B cell (primary cell): ENCODE measurements at regions not wholly inside any gene's neighbourhood (a gene's known extent, or its start where the extent isn't known, plus 50 kb on each side); places are given as distances from the start of the nearest gene placed in this dataset.
"Not testable (repeated sequence)": the region's sequence is repeated elsewhere in the genome, so short reads cannot be mapped to it uniquely, and the experiment has no call there.

Experiments used
- CTCF ChIP-seq: fragments of 200-600 bp; IDR thresholded peaks from one replicate; pipeline ENCODE4 v1.8.0; 2022; ENCODE audit warnings: antibody characterized with exemption, mild to moderate bottlenecking
- EZH2 ChIP-seq: IDR thresholded peaks from 2 replicates; pipeline ENCODE4 v1.6.1; 2012; ENCODE audit warnings: borderline replicate concordance, low read depth, mild to moderate bottlenecking, moderate library complexity, low read length; ENCODE audit not compliant: insufficient read depth, poor library complexity, severe bottlenecking

- not testable (repeated sequence) for TF ChIP-seq CTCF, EZH2
These were observed 291.0 kb downstream of the CCER1 start for GRCh38 chr12:90663949-90664348.
